NT2/D1 (cell line): ENCODE measurements at regions not wholly inside any gene's neighbourhood (a gene's known extent, or its start where the extent isn't known, plus 50 kb on each side); places are given as distances from the start of the nearest gene placed in this dataset.

Experiments used
- YY1 ChIP-seq: IDR thresholded peaks from 2 replicates; pipeline ENCODE4 v1.6.1; 2011; ENCODE audit not compliant: insufficient read length, insufficient read depth
- ZNF274 ChIP-seq: IDR thresholded peaks from 2 replicates; pipeline ENCODE4 v1.6.1; 2011; ENCODE audit warnings: mild to moderate bottlenecking, low read depth, low read length

GRCh38 chr16:80148826-80149225, 392.0 kb upstream of the DYNLRB2 start:
- no peak for TF ChIP-seq YY1
- TF ChIP-seq ZNF274, result no peak
